ENCODE measurements at regions not wholly inside any gene's neighbourhood (a gene's known extent, or its start where the extent isn't known, plus 50 kb on each side); places are given as distances from the start of the nearest gene placed in this dataset.

DNA sequence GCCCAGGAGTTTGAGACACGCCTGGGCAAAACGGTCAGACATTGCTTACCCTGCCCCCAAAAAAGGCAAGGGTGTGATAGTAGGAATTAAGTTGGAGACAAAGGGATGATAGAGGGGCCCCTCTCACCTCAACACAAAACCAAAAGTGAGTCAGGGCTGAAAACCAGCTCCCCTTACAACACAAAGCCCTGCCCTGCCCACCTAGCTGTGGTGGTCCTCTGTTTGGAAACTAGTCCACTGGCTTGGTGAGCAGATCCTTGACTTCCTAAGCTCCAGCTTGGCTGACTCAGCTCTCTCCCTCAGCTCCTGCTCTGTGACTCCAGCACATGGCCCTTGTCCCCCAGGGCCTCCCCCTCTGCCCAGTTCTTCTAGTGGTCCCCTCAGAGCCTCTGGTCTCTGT lies 603.8 kb downstream of the PTPRC start:
- Histone ChIP-seq H3K9me3 (ENCODE audit: insufficient read depth, low read length) (no peaks in the 10 kb centered on the region; the same call in 1 of the 2 replicates), H3K27me3 (ENCODE audit: low read length) (no peaks in the 10 kb centered on the region), H3K4me2 (ENCODE audit: low read depth, low read length, poor library complexity, severe bottlenecking) (no peak overlapping the region), H3F3A (ENCODE audit: insufficient read depth) (no peaks in the 10 kb centered on the region), H3K9ac (ENCODE audit: low read length) (no peak overlapping the region), H3K4me3 (ENCODE audit: insufficient read depth, low read length, poor library complexity, severe bottlenecking) (no peak overlapping the region), H2AFZ (ENCODE audit: low read depth, low read length, severe bottlenecking) (no peak overlapping the region), H3K27ac (ENCODE audit: low read depth, low read length) (no peak overlapping the region), H3K79me2 (ENCODE audit: insufficient read depth, low read length) (no peaks in the 10 kb centered on the region), H3K9me2 (replicated peaks; ENCODE audit: insufficient read depth, low read length) (no peaks in the 10 kb centered on the region), H3K36me3 (ENCODE audit: low read length) (no peaks in the 10 kb centered on the region), H4K20me1 (ENCODE audit: low read depth, low read length) (no peaks in the 10 kb centered on the region)
- TF ChIP-seq, protein P1, sequence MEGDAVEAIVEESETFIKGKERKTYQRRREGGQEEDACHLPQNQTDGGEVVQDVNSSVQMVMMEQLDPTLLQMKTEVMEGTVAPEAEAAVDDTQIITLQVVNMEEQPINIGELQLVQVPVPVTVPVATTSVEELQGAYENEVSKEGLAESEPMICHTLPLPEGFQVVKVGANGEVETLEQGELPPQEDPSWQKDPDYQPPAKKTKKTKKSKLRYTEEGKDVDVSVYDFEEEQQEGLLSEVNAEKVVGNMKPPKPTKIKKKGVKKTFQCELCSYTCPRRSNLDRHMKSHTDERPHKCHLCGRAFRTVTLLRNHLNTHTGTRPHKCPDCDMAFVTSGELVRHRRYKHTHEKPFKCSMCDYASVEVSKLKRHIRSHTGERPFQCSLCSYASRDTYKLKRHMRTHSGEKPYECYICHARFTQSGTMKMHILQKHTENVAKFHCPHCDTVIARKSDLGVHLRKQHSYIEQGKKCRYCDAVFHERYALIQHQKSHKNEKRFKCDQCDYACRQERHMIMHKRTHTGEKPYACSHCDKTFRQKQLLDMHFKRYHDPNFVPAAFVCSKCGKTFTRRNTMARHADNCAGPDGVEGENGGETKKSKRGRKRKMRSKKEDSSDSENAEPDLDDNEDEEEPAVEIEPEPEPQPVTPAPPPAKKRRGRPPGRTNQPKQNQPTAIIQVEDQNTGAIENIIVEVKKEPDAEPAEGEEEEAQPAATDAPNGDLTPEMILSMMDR (IDR thresholded peaks at IDR 0.05; ENCODE audit: insufficient read depth, low read length, poor library complexity, severe bottlenecking), result no peak

- H2AFZ ChIP-seq (ENCODE audit: low read depth, low read length, severe bottlenecking), result no peak overlapping the region
Observed at GRCh38 chr1:199243423-199244061, 604.7 kb downstream of the PTPRC start.

GRCh38 chr1:199245946-199246345 lies 607.1 kb downstream of the PTPRC start:
- no peaks in the 10 kb centered on the region for H4K20me1 ChIP-seq (ENCODE audit: low read depth, low read length)
- no peaks in the 10 kb centered on the region for H3K79me2 ChIP-seq (ENCODE audit: insufficient read depth, low read length)
- no peaks in the 10 kb centered on the region for H3K36me3 ChIP-seq (ENCODE audit: low read length)
- no peak overlapping the region for H3K9ac ChIP-seq (ENCODE audit: low read length)
- no peak overlapping the region for H3K27ac ChIP-seq (ENCODE audit: low read depth, low read length)
- TF ChIP-seq, protein P1 (IDR thresholded peaks at IDR 0.05; ENCODE audit: insufficient read depth, low read length, poor library complexity, severe bottlenecking), result no peak
- no peak for TF ChIP-seq EZH2phosphoT487 (conservative IDR thresholded peaks at IDR 0.05; ENCODE audit: low read length)
- H3F3A ChIP-seq (ENCODE audit: insufficient read depth), result no peaks in the 10 kb centered on the region
- H3K4me2 ChIP-seq (ENCODE audit: low read depth, low read length, poor library complexity, severe bottlenecking), result no peak overlapping the region
- no peaks in the 10 kb centered on the region for H3K27me3 ChIP-seq (ENCODE audit: low read length)
- no peak overlapping the region for H3K4me3 ChIP-seq (ENCODE audit: insufficient read depth, low read length, poor library complexity, severe bottlenecking)
- H3K9me2 ChIP-seq (replicated peaks; ENCODE audit: insufficient read depth, low read length), result no peaks in the 10 kb centered on the region
- no peak overlapping the region for H2AFZ ChIP-seq (ENCODE audit: low read depth, low read length, severe bottlenecking)
- H3K9me3 ChIP-seq (ENCODE audit: insufficient read depth, low read length), result no peaks in the 10 kb centered on the region

More at GRCh38 chr1:199243423-199244061, 604.7 kb downstream of the PTPRC start:
- H3K27ac ChIP-seq (ENCODE audit: low read depth, low read length), result no peak overlapping the region
- H3F3A ChIP-seq (ENCODE audit: insufficient read depth), result no peaks in the 10 kb centered on the region
- no peak overlapping the region for H3K9ac ChIP-seq (ENCODE audit: low read length)
- no peaks in the 10 kb centered on the region for H3K9me3 ChIP-seq (ENCODE audit: insufficient read depth, low read length)
- H3K79me2 ChIP-seq (ENCODE audit: insufficient read depth, low read length), result no peaks in the 10 kb centered on the region
- H4K20me1 ChIP-seq (ENCODE audit: low read depth, low read length), result no peaks in the 10 kb centered on the region
- no peak for TF ChIP-seq EZH2phosphoT487 (conservative IDR thresholded peaks at IDR 0.05; ENCODE audit: low read length)
- TF ChIP-seq, protein P1 (IDR thresholded peaks at IDR 0.05; ENCODE audit: insufficient read depth, low read length, poor library complexity, severe bottlenecking), result peak; percentile 45
- H3K4me3 ChIP-seq (ENCODE audit: insufficient read depth, low read length, poor library complexity, severe bottlenecking), result no peak overlapping the region
- H3K9me2 ChIP-seq (replicated peaks; ENCODE audit: insufficient read depth, low read length), result no peaks in the 10 kb centered on the region
- H3K27me3 ChIP-seq (ENCODE audit: low read length), result no peaks in the 10 kb centered on the region
- no peak overlapping the region for H3K4me2 ChIP-seq (ENCODE audit: low read depth, low read length, poor library complexity, severe bottlenecking)
- H3K36me3 ChIP-seq (ENCODE audit: low read length), result no peaks in the 10 kb centered on the region
